ENCODE measurements at regions not wholly inside any gene's neighbourhood (a gene's known extent, or its start where the extent isn't known, plus 50 kb on each side); places are given as distances from the start of the nearest gene placed in this dataset.

DNA sequence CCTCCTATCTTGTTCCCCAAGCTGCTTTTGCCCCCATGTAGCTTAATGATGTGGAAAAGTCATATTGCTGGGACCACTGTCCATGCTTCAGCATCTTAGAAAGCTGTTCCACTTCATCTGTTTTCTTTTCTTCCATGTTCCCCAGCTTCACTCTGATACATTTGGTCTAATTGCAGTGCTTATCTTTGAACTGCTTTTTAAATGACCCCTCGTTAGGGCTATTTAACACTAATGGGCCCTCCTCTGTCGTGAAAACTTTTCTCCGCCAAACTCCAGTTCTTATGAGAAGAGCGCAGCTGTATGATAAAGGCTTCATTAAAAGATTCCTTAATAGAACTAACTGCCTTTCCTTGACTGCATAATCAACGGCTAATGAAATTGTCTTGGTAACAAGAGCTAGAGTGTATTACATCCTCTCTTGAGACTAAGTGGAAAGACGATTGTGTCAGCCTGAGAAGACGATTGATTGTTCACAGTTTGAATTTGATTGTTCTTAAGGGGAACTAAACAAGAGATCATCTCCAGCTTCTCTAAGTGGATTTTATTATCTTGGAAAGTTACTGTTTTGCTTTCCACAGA is 165.0 kb upstream of the MTNR1B start:
- Histone ChIP-seq H3K4me1 (ENCODE audit: control insufficient read depth in 4 of 4, insufficient read depth in 4 of 4, low read length in 3 of 4) (no peaks in the 10 kb centered on the region), H3K27ac (ENCODE audit: low read depth in 1 of 2, low read length in 2 of 2) (no peak overlapping the region), H3K27me3 (ENCODE audit: control insufficient read depth in 4 of 4, insufficient read depth in 4 of 4, low read length in 3 of 4) (no peaks in the 10 kb centered on the region), H3K36me3 (ENCODE audit: control insufficient read depth in 4 of 4, insufficient read depth in 3 of 4, low read depth in 1 of 4, low read length in 3 of 4) (no peaks in the 10 kb centered on the region), H3K4me3 (ENCODE audit: low read depth in 1 of 3, low read length in 3 of 3) (no peak overlapping the region), H3K9me3 (ENCODE audit: control insufficient read depth in 4 of 4, low read length in 3 of 4) (no peaks in the 10 kb centered on the region), H3K9ac (ENCODE audit: low read depth in 1 of 2, low read length in 2 of 2) (no peak overlapping the region)
- no peak for DNase-seq (ENCODE audit: low spot score)
- TF ChIP-seq, protein P1, sequence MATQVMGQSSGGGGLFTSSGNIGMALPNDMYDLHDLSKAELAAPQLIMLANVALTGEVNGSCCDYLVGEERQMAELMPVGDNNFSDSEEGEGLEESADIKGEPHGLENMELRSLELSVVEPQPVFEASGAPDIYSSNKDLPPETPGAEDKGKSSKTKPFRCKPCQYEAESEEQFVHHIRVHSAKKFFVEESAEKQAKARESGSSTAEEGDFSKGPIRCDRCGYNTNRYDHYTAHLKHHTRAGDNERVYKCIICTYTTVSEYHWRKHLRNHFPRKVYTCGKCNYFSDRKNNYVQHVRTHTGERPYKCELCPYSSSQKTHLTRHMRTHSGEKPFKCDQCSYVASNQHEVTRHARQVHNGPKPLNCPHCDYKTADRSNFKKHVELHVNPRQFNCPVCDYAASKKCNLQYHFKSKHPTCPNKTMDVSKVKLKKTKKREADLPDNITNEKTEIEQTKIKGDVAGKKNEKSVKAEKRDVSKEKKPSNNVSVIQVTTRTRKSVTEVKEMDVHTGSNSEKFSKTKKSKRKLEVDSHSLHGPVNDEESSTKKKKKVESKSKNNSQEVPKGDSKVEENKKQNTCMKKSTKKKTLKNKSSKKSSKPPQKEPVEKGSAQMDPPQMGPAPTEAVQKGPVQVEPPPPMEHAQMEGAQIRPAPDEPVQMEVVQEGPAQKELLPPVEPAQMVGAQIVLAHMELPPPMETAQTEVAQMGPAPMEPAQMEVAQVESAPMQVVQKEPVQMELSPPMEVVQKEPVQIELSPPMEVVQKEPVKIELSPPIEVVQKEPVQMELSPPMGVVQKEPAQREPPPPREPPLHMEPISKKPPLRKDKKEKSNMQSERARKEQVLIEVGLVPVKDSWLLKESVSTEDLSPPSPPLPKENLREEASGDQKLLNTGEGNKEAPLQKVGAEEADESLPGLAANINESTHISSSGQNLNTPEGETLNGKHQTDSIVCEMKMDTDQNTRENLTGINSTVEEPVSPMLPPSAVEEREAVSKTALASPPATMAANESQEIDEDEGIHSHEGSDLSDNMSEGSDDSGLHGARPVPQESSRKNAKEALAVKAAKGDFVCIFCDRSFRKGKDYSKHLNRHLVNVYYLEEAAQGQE (IDR thresholded peaks at IDR 0.05), result no peak
- TF ChIP-seq RXRA (IDR thresholded peaks at IDR 0.05), result peak in 1 of 2 donors; percentile 8
- 68% methylated on average over 7 of the region's 7 CpGs for WGBS

DNA sequence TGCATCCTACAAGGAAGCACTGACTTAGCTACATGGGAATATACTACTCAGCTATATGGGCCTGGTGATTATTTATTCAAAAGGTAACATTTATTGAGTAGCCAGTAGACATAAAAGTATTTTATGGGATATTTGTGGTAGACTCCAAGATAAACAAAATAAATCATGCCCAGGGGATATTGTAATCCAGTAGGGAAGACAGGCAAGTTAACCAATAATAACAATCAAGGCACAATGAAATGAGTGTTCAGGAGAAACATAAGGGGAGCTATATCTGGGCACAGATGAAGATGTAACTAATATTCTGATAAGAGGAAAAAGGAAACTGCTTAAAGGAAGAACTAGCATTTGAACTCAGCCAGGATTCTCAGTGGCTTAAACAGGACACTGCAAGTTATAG is 161.4 kb upstream of the MTNR1B start:
- Histone ChIP-seq H3K36me3 (ENCODE audit: control insufficient read depth in 4 of 4, insufficient read depth in 3 of 4, low read depth in 1 of 4, low read length in 3 of 4) (no peaks in the 10 kb centered on the region), H3K27me3 (ENCODE audit: control insufficient read depth in 4 of 4, insufficient read depth in 4 of 4, low read length in 3 of 4) (no peaks in the 10 kb centered on the region), H3K4me3 (ENCODE audit: low read depth in 1 of 3, low read length in 3 of 3) (no peak overlapping the region), H3K9ac (ENCODE audit: low read depth in 1 of 2, low read length in 2 of 2) (no peak overlapping the region), H3K27ac (ENCODE audit: low read depth in 1 of 2, low read length in 2 of 2) (no peak overlapping the region), H3K9me3 (ENCODE audit: control insufficient read depth in 4 of 4, low read length in 3 of 4) (no peaks in the 10 kb centered on the region), H3K4me1 (ENCODE audit: control insufficient read depth in 4 of 4, insufficient read depth in 4 of 4, low read length in 3 of 4) (no peaks in the 10 kb centered on the region)
- no peak for TF ChIP-seq SP1 (IDR thresholded peaks at IDR 0.05)
- no peak for TF ChIP-seq TAF1 (conservative IDR thresholded peaks at IDR 0.05)
- TF ChIP-seq, protein P2, sequence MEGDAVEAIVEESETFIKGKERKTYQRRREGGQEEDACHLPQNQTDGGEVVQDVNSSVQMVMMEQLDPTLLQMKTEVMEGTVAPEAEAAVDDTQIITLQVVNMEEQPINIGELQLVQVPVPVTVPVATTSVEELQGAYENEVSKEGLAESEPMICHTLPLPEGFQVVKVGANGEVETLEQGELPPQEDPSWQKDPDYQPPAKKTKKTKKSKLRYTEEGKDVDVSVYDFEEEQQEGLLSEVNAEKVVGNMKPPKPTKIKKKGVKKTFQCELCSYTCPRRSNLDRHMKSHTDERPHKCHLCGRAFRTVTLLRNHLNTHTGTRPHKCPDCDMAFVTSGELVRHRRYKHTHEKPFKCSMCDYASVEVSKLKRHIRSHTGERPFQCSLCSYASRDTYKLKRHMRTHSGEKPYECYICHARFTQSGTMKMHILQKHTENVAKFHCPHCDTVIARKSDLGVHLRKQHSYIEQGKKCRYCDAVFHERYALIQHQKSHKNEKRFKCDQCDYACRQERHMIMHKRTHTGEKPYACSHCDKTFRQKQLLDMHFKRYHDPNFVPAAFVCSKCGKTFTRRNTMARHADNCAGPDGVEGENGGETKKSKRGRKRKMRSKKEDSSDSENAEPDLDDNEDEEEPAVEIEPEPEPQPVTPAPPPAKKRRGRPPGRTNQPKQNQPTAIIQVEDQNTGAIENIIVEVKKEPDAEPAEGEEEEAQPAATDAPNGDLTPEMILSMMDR (IDR thresholded peaks at IDR 0.05; ENCODE audit: low read depth, low read length, missing input control), result no peak
- TF ChIP-seq, protein P3, sequence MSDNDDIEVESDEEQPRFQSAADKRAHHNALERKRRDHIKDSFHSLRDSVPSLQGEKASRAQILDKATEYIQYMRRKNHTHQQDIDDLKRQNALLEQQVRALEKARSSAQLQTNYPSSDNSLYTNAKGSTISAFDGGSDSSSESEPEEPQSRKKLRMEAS (IDR thresholded peaks at IDR 0.05), result no peak
- TF ChIP-seq, protein P1 (IDR thresholded peaks at IDR 0.05), result no peak
- TF ChIP-seq, protein P4, sequence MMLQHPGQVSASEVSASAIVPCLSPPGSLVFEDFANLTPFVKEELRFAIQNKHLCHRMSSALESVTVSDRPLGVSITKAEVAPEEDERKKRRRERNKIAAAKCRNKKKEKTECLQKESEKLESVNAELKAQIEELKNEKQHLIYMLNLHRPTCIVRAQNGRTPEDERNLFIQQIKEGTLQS (IDR thresholded peaks at IDR 0.05), result no peak
- no peak for TF ChIP-seq JUND (IDR thresholded peaks at IDR 0.05)
- no peak for TF ChIP-seq NR2F2 (IDR thresholded peaks at IDR 0.05)
- no peak for TF ChIP-seq YY1 (IDR thresholded peaks at IDR 0.05)
- TF ChIP-seq RAD21 (IDR thresholded peaks at IDR 0.05), result no peak
- no peak for TF ChIP-seq HNF4A (conservative IDR thresholded peaks at IDR 0.05)
- no peak for TF ChIP-seq RXRA (IDR thresholded peaks at IDR 0.05)
- no peak for TF ChIP-seq GABPA (IDR thresholded peaks at IDR 0.05 in 1 of 2, conservative IDR thresholded peaks at IDR 0.05 in 1 of 2)
- TF ChIP-seq HNF4G (IDR thresholded peaks at IDR 0.05), result no peak
- TF ChIP-seq, protein P5, sequence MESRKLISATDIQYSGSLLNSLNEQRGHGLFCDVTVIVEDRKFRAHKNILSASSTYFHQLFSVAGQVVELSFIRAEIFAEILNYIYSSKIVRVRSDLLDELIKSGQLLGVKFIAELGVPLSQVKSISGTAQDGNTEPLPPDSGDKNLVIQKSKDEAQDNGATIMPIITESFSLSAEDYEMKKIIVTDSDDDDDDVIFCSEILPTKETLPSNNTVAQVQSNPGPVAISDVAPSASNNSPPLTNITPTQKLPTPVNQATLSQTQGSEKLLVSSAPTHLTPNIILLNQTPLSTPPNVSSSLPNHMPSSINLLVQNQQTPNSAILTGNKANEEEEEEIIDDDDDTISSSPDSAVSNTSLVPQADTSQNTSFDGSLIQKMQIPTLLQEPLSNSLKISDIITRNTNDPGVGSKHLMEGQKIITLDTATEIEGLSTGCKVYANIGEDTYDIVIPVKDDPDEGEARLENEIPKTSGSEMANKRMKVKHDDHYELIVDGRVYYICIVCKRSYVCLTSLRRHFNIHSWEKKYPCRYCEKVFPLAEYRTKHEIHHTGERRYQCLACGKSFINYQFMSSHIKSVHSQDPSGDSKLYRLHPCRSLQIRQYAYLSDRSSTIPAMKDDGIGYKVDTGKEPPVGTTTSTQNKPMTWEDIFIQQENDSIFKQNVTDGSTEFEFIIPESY (IDR thresholded peaks at IDR 0.05), result no peak
- TF ChIP-seq FOXA2 (IDR thresholded peaks at IDR 0.05), result no peak
- DNase-seq (ENCODE audit: low spot score), result no peak

Data from liver (tissue), 8 donors.